ENCODE measurements at regions not wholly inside any gene's neighbourhood (a gene's known extent, or its start where the extent isn't known, plus 50 kb on each side); places are given as distances from the start of the nearest gene placed in this dataset.

GRCh38 chr12:115088328-115088994 lies 404.5 kb upstream of the TBX3 start:
- FAIRE-seq (no peak), DNase-seq (ENCODE audit: low read depth in 1 of 2, low spot score in 1 of 2) (no peak), ATAC-seq (no peak)
- no peak for TF ChIP-seq HEYL (CRISPR knock-in tag; IDR thresholded peaks at IDR 0.05)
- no peak for TF ChIP-seq CHD2 (IDR thresholded peaks at IDR 0.05; ENCODE audit: low read length, partially characterized antibody)
- TF ChIP-seq ZNF302 (CRISPR knock-in tag; IDR thresholded peaks at IDR 0.05): no peak
- TF ChIP-seq, protein P1, sequence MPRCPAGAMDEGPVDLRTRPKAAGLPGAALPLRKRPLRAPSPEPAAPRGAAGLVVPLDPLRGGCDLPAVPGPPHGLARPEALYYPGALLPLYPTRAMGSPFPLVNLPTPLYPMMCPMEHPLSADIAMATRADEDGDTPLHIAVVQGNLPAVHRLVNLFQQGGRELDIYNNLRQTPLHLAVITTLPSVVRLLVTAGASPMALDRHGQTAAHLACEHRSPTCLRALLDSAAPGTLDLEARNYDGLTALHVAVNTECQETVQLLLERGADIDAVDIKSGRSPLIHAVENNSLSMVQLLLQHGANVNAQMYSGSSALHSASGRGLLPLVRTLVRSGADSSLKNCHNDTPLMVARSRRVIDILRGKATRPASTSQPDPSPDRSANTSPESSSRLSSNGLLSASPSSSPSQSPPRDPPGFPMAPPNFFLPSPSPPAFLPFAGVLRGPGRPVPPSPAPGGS (IDR thresholded peaks at IDR 0.05): no peak
- TF ChIP-seq SMC3 (IDR thresholded peaks at IDR 0.05): no peak
- no peak for TF ChIP-seq NFE2L2 (conservative IDR thresholded peaks at IDR 0.05; ENCODE audit: low read length)
- TF ChIP-seq RFX5 (IDR thresholded peaks at IDR 0.05): no peak
- no peak for TF ChIP-seq POLR2AphosphoS2 (conservative IDR thresholded peaks at IDR 0.05; ENCODE audit: low read length)
- no peak for TF ChIP-seq CBX8 (IDR thresholded peaks at IDR 0.05)
- no peak for TF ChIP-seq FOXS1 (CRISPR knock-in tag; IDR thresholded peaks at IDR 0.05)
- TF ChIP-seq MYC (IDR thresholded peaks at IDR 0.05; ENCODE audit: borderline replicate concordance, low read length): no peak
- no peak for TF ChIP-seq RNF2 (IDR thresholded peaks at IDR 0.05; ENCODE audit: borderline replicate concordance, low read depth)
- Histone ChIP-seq H3K4me3 (no peak overlapping the region), H3K4me2 (no peak overlapping the region), H3K4me1 (no peaks in the 10 kb centered on the region), H3K9me3 (no peaks in the 10 kb centered on the region), H3K27ac (no peak overlapping the region)
- CTCF ChIA-PET: interaction anchor here (1.6 kb wide), 1 partner anchor 404 kb away, joined by 3 read pairs; the partner anchor contains the start of gene TBX3
- POLR2A ChIA-PET: no interaction called here
- WGBS (ENCODE audit: missing lambda C conversion rate): 28% methylated on average over 3 of the region's 3 CpGs

DNA sequence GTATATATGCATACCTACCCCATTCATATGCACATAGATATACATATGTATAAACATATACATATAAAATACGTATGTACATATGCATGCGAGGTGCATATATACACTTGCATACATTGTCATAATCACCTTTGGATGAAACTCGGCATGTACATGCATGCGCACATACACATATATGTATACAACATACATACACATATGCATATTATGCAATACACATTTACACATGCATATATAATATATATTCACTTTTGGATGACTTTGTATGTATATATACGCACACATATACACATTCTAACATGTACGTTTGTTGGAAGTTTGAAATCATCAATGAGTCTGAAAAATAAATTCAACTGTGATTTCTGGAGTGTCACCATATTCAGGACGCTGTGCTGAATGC lies 401.6 kb upstream of the TBX3 start:
- no peak for DNase-seq (ENCODE audit: low read depth in 1 of 2, low spot score in 1 of 2)
- ChIA-PET POLR2A (no interaction called here), CTCF (interaction anchor here (1.2 kb wide), 1 partner anchor 12 kb away, joined by 3 read pairs; no protein-coding TSS in a partner anchor)
- Histone ChIP-seq H3K4me3 (no peak overlapping the region), H3K4me1 (no peaks in the 10 kb centered on the region), H3K4me2 (no peak overlapping the region), H3K27ac (no peak overlapping the region), H3K9me3 (peaks cover 3% of the 10 kb centered on the region; the same call in 1 of the 3 replicates)
- 79% methylated on average over 7 of the region's 7 CpGs for WGBS (ENCODE audit: missing lambda C conversion rate)
- ATAC-seq: no peak
- FAIRE-seq: no peak
- TF ChIP-seq ATOH8 (CRISPR knock-in tag; IDR thresholded peaks at IDR 0.05; ENCODE audit: low read depth): no peak
- TF ChIP-seq JUNB (IDR thresholded peaks at IDR 0.05): no peak
- TF ChIP-seq USF2 (IDR thresholded peaks at IDR 0.05): no peak
- TF ChIP-seq CHD2 (IDR thresholded peaks at IDR 0.05; ENCODE audit: low read length, partially characterized antibody): no peak
- TF ChIP-seq SREBF2 (IDR thresholded peaks at IDR 0.05): no peak
- TF ChIP-seq HOXA7 (CRISPR knock-in tag; IDR thresholded peaks at IDR 0.05): no peak
- no peak for TF ChIP-seq EP300 (IDR thresholded peaks at IDR 0.05)
- TF ChIP-seq, protein P1 (IDR thresholded peaks at IDR 0.05): no peak
- no peak for TF ChIP-seq HES2 (IDR thresholded peaks at IDR 0.05)
- TF ChIP-seq MAFK (IDR thresholded peaks at IDR 0.05; ENCODE audit: partially characterized antibody): no peak
- no peak for TF ChIP-seq POLR2AphosphoS2 (conservative IDR thresholded peaks at IDR 0.05; ENCODE audit: low read length)
- TF ChIP-seq, protein P2, sequence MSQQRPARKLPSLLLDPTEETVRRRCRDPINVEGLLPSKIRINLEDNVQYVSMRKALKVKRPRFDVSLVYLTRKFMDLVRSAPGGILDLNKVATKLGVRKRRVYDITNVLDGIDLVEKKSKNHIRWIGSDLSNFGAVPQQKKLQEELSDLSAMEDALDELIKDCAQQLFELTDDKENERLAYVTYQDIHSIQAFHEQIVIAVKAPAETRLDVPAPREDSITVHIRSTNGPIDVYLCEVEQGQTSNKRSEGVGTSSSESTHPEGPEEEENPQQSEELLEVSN (IDR thresholded peaks at IDR 0.05; ENCODE audit: borderline replicate concordance, low read depth): no peak
- TF ChIP-seq CTCF (IDR thresholded peaks at IDR 0.05): no peak

All from A549 (cell line).